HG02973 (cell line): ENCODE measurements at regions not wholly inside any gene's neighbourhood (a gene's known extent, or its start where the extent isn't known, plus 50 kb on each side); places are given as distances from the start of the nearest gene placed in this dataset.
A peak's percentile ranks its signal among the peaks of the same experiment; 100 is the strongest.
"Not testable (repeated sequence)": the region's sequence is repeated elsewhere in the genome, so short reads cannot be mapped to it uniquely, and the experiment has no call there.

Experiments
- ATAC-seq: cut with Tn5 transposase; IDR thresholded peaks from one replicate; pipeline ENCODE4 v1.9.1; 2021; ENCODE audit warnings: moderate library complexity; ENCODE audit not compliant: unreplicated experiment

GRCh38 chr10:80697926-80698325 is 160.2 kb downstream of the SH2D4B start:
- ATAC-seq, result no peak

- peak; percentile 90 for ATAC-seq
Observed at GRCh38 chr10:80699602-80700039, 161.9 kb downstream of the SH2D4B start.

DNA sequence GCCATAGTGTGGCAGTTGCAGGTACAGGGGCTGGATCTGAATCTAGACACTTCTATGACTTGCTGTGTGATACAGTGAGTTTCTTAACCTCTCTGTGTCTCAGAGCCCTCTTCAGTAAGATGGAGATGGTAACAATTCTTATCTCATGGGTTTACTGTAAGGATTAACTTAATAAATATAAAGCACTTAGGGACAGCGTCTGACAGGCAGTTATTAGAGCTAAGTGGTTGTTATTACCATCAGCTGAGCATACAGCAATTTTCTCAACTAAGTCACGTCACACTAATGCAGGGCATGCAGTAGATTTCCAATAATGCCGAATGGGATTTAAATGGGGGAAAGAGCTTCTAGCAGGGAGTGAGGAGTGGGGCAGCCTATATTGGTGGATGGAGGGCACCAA is 162.6 kb downstream of the SH2D4B start:
- ATAC-seq, result no peak

GRCh38 chr10:80700760-80701444 is 163.2 kb downstream of the SH2D4B start:
- ATAC-seq, result no peak

- ATAC-seq, result no peak
Observed at GRCh38 chr10:80701706-80702105, 164.0 kb downstream of the SH2D4B start.

DNA sequence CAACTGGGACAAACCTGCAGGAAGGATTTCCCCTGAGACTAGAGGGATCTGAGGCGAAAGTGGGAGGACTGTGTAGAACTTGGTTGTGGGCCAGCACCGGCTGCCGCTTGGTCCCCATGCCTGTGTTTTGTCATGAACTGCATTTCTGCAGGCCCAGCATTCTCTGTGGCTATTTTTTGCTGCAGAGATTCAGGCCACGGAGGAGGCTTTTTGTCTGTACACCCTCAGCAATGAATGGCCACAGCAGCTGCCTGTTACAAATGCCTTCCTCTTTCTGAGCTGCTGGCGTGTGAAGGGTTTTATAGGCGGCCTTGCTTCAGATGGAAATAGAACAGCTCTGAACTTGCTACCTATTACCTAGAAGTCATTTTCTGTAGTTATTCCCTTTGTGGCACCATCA is 164.4 kb downstream of the SH2D4B start:
- no peak for ATAC-seq

DNA sequence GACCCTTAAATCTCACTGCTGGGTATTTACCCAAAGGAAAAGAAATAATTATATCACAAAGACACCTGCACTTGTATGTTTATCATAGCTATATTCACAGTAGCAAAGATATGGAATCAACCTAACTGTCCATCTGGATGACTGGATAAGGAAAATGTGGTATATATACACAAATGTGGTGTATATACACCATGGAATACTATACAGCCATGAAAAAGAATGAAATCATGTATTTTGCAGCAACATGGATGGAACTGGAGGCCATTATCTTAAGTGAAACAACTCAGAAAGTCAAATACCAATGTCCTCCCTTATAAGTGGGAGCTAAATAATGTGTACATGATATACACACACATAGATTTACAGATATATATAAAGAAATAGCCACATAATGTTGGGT is 168.2 kb downstream of the SH2D4B start:
- ATAC-seq, result no peak

- no peak for ATAC-seq
Observed at GRCh38 chr10:80708185-80708584, 170.5 kb downstream of the SH2D4B start.

DNA sequence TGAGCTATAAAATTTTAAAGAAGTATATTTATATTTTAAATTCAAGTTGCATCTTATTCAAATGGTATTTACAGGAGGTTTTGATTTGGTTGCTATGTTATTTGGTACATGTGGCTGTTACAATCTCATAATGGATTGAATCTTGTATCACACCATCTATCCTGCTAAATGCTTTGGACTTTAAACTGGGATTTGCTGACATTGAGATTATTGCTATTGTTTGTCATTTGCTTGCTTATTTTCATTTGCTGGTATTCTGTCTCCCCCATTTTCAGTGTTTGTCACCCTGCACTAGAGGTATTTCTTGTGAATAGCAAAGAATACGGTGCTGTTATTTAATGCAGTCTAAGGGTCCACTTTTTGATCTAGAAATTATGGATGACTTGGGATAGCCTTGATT is 171.1 kb downstream of the SH2D4B start:
- no peak for ATAC-seq

DNA sequence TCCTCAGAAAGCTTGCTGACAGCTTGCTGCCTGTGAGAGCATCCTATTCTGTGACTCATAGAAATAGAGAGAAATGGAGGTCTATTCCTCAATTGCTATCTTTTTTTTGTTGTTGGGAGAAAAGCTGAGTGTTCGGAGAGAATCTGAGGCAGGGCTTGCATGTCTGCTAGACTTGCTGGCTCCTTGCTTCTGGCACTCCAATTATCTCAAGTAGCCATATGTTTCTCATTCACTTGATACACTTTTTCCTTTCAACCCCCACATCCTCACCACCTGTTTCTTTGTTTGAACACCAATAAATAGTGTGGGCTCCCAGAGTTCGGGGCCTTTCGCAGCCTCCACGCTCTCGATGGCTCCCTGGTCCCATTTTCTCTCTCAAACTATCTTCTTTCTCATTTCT is 172.2 kb downstream of the SH2D4B start:
- ATAC-seq, result no peak

GRCh38 chr10:80713398-80713928 is 175.8 kb downstream of the SH2D4B start:
- no peak for ATAC-seq

DNA sequence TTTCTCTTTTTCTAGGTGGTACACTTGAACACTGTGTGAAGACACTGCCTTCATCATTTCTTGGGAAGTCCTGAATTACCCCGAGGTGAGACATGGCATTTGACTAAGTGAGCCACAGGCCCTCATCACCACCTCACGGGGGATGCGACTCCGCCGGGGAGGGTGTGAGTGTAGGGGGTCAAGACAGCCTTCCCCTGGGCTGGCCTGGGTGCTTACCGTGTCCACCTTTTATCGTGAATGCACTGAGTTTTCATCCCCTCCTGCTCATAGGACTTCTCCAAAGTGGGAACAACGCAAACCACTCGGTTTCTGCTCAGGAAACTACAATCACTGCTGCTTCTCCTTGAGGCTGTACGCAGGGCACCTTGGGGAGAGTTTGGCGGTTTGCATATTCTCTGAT is 176.9 kb downstream of the SH2D4B start:
- ATAC-seq, result no peak

GRCh38 chr10:80718024-80718423 is 180.3 kb downstream of the SH2D4B start:
- ATAC-seq, result no peak

GRCh38 chr10:80719935-80720334 is 182.2 kb downstream of the SH2D4B start:
- no peak for ATAC-seq

- ATAC-seq, result no peak
Observed at GRCh38 chr10:80720549-80720948, 182.8 kb downstream of the SH2D4B start.

DNA sequence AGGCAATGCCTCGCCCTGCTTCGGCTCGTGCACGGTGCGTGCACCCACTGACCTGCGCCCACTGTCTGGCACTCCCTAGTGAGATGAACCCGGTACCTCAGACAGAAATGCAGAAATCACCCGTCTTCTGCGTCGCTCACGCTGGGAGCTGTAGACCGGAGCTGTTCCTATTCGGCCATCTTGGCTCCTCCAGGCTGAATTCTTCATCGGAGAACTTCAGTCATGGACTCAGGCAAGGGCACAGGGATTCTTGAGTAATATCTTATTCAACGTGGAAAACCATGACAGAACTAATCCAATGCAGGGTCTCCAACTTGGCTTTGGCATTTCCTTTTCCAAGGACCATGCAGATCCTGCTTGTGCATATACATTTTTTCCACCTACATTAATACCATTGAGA is 190.7 kb downstream of the SH2D4B start:
- not testable (repeated sequence) for ATAC-seq

DNA sequence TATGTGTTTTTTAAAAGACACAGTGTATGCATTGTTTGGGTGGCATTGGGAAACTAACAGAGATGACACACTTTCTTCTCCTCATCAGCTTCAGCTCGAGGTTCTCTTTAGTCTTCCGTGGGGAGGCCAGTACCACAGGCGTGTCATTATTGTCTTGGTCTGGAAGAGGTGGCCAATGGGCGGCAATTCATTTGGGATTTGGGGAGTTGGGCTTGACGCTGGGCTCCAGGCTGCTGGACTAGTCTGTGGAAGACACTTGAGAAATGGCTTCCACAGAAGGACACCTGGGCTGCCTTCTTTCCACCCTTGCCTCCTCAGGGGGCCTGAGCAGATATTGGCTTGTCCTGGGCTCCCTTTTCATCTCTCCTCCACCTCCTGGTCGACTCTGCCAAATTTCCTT is 192.2 kb downstream of the SH2D4B start:
- ATAC-seq, result no peak

GRCh38 chr10:80730522-80730921 is 192.8 kb downstream of the SH2D4B start:
- no peak for ATAC-seq

- ATAC-seq, result no peak
Observed at GRCh38 chr10:80734589-80734988, 196.9 kb downstream of the SH2D4B start.

- ATAC-seq, result no peak
Observed at GRCh38 chr10:80737209-80737608, 199.5 kb downstream of the SH2D4B start.

- ATAC-seq, result no peak
Observed at GRCh38 chr10:80739328-80739727, 201.6 kb downstream of the SH2D4B start.

GRCh38 chr10:80739963-80740715 is 202.4 kb downstream of the SH2D4B start:
- no peak for ATAC-seq
